ENCODE measurements at regions not wholly inside any gene's neighbourhood (a gene's known extent, or its start where the extent isn't known, plus 50 kb on each side); places are given as distances from the start of the nearest gene placed in this dataset.

DNA sequence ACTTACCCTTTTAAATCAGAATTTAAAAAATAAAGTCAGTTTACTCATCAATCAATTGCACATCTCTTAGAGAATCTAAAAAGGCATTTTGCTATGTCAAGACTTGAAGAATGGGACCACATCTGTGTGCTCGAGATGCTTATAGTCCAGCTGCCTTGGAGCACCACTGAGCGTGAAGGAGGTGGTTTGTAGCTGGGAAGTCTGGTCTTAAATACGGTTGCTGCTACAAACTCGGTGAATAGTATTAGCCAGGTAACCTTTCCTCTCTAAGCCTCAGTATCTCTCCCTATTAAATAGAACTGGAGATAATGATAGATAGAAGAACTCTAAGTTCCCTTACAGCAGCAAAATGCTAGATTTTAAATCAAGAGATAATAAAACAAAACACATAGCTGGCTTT is 289.7 kb downstream of the TRIB2 start:
- TF ChIP-seq, protein P1, sequence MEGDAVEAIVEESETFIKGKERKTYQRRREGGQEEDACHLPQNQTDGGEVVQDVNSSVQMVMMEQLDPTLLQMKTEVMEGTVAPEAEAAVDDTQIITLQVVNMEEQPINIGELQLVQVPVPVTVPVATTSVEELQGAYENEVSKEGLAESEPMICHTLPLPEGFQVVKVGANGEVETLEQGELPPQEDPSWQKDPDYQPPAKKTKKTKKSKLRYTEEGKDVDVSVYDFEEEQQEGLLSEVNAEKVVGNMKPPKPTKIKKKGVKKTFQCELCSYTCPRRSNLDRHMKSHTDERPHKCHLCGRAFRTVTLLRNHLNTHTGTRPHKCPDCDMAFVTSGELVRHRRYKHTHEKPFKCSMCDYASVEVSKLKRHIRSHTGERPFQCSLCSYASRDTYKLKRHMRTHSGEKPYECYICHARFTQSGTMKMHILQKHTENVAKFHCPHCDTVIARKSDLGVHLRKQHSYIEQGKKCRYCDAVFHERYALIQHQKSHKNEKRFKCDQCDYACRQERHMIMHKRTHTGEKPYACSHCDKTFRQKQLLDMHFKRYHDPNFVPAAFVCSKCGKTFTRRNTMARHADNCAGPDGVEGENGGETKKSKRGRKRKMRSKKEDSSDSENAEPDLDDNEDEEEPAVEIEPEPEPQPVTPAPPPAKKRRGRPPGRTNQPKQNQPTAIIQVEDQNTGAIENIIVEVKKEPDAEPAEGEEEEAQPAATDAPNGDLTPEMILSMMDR (IDR thresholded peaks at IDR 0.05; ENCODE audit: insufficient read depth, low read length, poor library complexity, severe bottlenecking) = no peak
- TF ChIP-seq EZH2phosphoT487 (conservative IDR thresholded peaks at IDR 0.05; ENCODE audit: low read length) = no peak
